HEK293T (cell line): ENCODE measurements at regions not wholly inside any gene's neighbourhood (a gene's known extent, or its start where the extent isn't known, plus 50 kb on each side); places are given as distances from the start of the nearest gene placed in this dataset.

Experiments
- CTCF ChIA-PET: fragments of 350-600 bp; formaldehyde crosslinking; extraction: SDS; loops from one replicate; lab custom pipeline; 2021; ENCODE audit warnings: antibody characterized with exemption, inconsistent platforms; lab: Yijun Ruan, JAX
- POLR2A ChIA-PET: fragments of 350-600 bp; formaldehyde crosslinking; extraction: SDS; loops from one replicate; lab custom pipeline; 2020; ENCODE audit warnings: antibody characterized with exemption, inconsistent platforms; lab: Yijun Ruan, JAX
- DNase-seq: peaks from one replicate; pipeline ENCODE4 v3.0.0; 2012; ENCODE audit warnings: mixed read lengths; ENCODE audit errors: extremely low spot score
- ARNT ChIP-seq: fragments of 450-650 bp; IDR thresholded peaks from 2 replicates; pipeline ENCODE4 v1.6.1; 2017; ENCODE audit warnings: mild to moderate bottlenecking
- BHLHE40 ChIP-seq: fragments of 450-650 bp; IDR thresholded peaks from 2 replicates; pipeline ENCODE4 v1.6.1; 2016; ENCODE audit warnings: mild to moderate bottlenecking, moderate library complexity, borderline replicate concordance
- CTBP1 ChIP-seq: fragments of 450-650 bp; IDR thresholded peaks from 2 replicates; pipeline ENCODE4 v1.6.1; 2016; ENCODE audit warnings: borderline replicate concordance
- ELF4 ChIP-seq: fragments of 450-650 bp; IDR thresholded peaks from 2 replicates; pipeline ENCODE4 v1.6.1; 2017; ENCODE audit warnings: antibody characterized with exemption
- FOXA1 ChIP-seq: fragments of 450-650 bp; IDR thresholded peaks from 2 replicates; pipeline ENCODE4 v1.6.1; 2016; ENCODE audit warnings: mild to moderate bottlenecking
- FOXK2 ChIP-seq: fragments of 450-650 bp; IDR thresholded peaks from 2 replicates; pipeline ENCODE4 v1.6.1; 2016; ENCODE audit warnings: mild to moderate bottlenecking
- FOXM1 ChIP-seq: fragments of 450-650 bp; IDR thresholded peaks from 2 replicates; pipeline ENCODE4 v1.6.1; 2017; ENCODE audit warnings: mild to moderate bottlenecking, borderline replicate concordance
- HDGF ChIP-seq: fragments of 450-650 bp; IDR thresholded peaks from 2 replicates; pipeline ENCODE4 v1.6.1; 2017; ENCODE audit warnings: antibody characterized with exemption, borderline replicate concordance
- L3MBTL2 ChIP-seq: fragments of 450-650 bp; conservative IDR thresholded peaks from 2 replicates; pipeline ENCODE4 v1.6.1; 2016; ENCODE audit warnings: mild to moderate bottlenecking
- LEF1 ChIP-seq: fragments of 450-650 bp; IDR thresholded peaks from 2 replicates; pipeline ENCODE4 v1.6.1; 2017; ENCODE audit warnings: mild to moderate bottlenecking, borderline replicate concordance
- NFRKB ChIP-seq: fragments of 450-650 bp; IDR thresholded peaks from 2 replicates; pipeline ENCODE4 v1.6.1; 2016; ENCODE audit warnings: mild to moderate bottlenecking, moderate library complexity
- PKNOX1 ChIP-seq: fragments of 450-650 bp; IDR thresholded peaks from 2 replicates; pipeline ENCODE4 v1.6.1; 2016
- SP1 ChIP-seq: fragments of 450-650 bp; IDR thresholded peaks from 2 replicates; pipeline ENCODE4 v1.6.1; 2017
- SUZ12 ChIP-seq: fragments of 450-650 bp; IDR thresholded peaks from 2 replicates; pipeline ENCODE4 v1.6.1; 2016; ENCODE audit warnings: mild to moderate bottlenecking
- TARDBP ChIP-seq: fragments of 450-650 bp; IDR thresholded peaks from 2 replicates; pipeline ENCODE4 v1.6.1; 2016
- ZNF384 ChIP-seq: fragments of 450-650 bp; IDR thresholded peaks from 2 replicates; pipeline ENCODE4 v1.6.1; 2016

- no peak for DNase-seq
- POLR2A ChIA-PET: no interaction called here
- CTCF ChIA-PET: interaction anchor here (1.1 kb wide), 1 partner anchor 29 kb away, joined by 4 read pairs; no protein-coding TSS in a partner anchor
- TF ChIP-seq L3MBTL2 (no peak), TARDBP (peak; percentile 76; the same call in 1 of the 2 replicates), FOXM1 (no peak)
These were observed 126.7 kb upstream of the IQSEC1 start for GRCh38 chr3:13199899-13200451.

GRCh38 chr3:13199006-13199776, 126.0 kb upstream of the IQSEC1 start:
- POLR2A ChIA-PET: no interaction called here
- CTCF ChIA-PET: no interaction called here

GRCh38 chr3:13198264-13198879, 125.1 kb upstream of the IQSEC1 start:
- ChIA-PET POLR2A (no interaction called here), CTCF (no interaction called here)
- no peak for TF ChIP-seq NFRKB
- TF ChIP-seq LEF1: no peak
- TF ChIP-seq PKNOX1: no peak
- no peak for TF ChIP-seq L3MBTL2
- no peak for TF ChIP-seq CTBP1
- no peak for TF ChIP-seq SUZ12
- no peak for TF ChIP-seq TARDBP
- TF ChIP-seq ELF4: no peak
- no peak for TF ChIP-seq FOXK2
- TF ChIP-seq ARNT: no peak
- no peak for TF ChIP-seq FOXA1
- no peak for DNase-seq

More at GRCh38 chr3:13199006-13199776, 126.0 kb upstream of the IQSEC1 start:
- no peak for TF ChIP-seq NFRKB
- no peak for TF ChIP-seq SP1
- TF ChIP-seq PKNOX1: no peak
- no peak for TF ChIP-seq L3MBTL2
- TF ChIP-seq BHLHE40: no peak
- no peak for TF ChIP-seq FOXM1
- no peak for TF ChIP-seq TARDBP
- TF ChIP-seq ZNF384: no peak
- TF ChIP-seq CTBP1: no peak
- TF ChIP-seq LEF1: no peak
- no peak for TF ChIP-seq ELF4
- no peak for DNase-seq

GRCh38 chr3:13197795-13198194, 124.6 kb upstream of the IQSEC1 start:
- POLR2A ChIA-PET: no interaction called here
- DNase-seq: no peak
- TF ChIP-seq TARDBP (no peak), SUZ12 (no peak), BHLHE40 (no peak), ZNF384 (no peak), FOXA1 (no peak), LEF1 (no peak), CTBP1 (no peak), HDGF (no peak), PKNOX1 (no peak), ARNT (no peak)
- CTCF ChIA-PET: no interaction called here

- TF ChIP-seq ELF4 (no peak), TARDBP (no peak), CTBP1 (no peak), PKNOX1 (no peak), L3MBTL2 (no peak), ZNF384 (no peak), SUZ12 (no peak), FOXA1 (no peak), LEF1 (no peak), FOXK2 (no peak), SP1 (no peak), NFRKB (no peak), ARNT (no peak)
- CTCF ChIA-PET: no interaction called here
- DNase-seq: no peak
- POLR2A ChIA-PET: no interaction called here
These were observed 124.1 kb upstream of the IQSEC1 start for GRCh38 chr3:13197281-13197680.
